Keratinocyte (primary cell): ENCODE measurements at regions not wholly inside any gene's neighbourhood (a gene's known extent, or its start where the extent isn't known, plus 50 kb on each side); places are given as distances from the start of the nearest gene placed in this dataset.

Source experiments
- DNase-seq: peaks from one replicate; pipeline ENCODE4 v3.0.0-alpha.2; 2011; ENCODE audit warnings: low read depth, missing footprints, low spot score
- FAIRE-seq: peaks from 2 replicates; lab custom pipeline; 2011; peaks lifted over from hg19 to GRCh38; lab: Jason Lieb, UNC
- H2AFZ ChIP-seq: 2 replicates; pipeline ENCODE4 v1.6.0; 2012; ENCODE audit warnings: low read length, control low read depth, inconsistent platforms; ENCODE audit not compliant: control insufficient read depth
- H3K27ac ChIP-seq: 2 replicates; pipeline ENCODE4 v1.5.1; 2011; ENCODE audit warnings: low read length; ENCODE audit not compliant: control insufficient read depth, insufficient read depth
- H3K27me3 ChIP-seq: 3 replicates; pipeline ENCODE4 v1.6.0; 2011; ENCODE audit warnings: low read length; ENCODE audit not compliant: control insufficient read depth, insufficient read depth; ENCODE audit errors: extremely low read depth
- H3K36me3 ChIP-seq, 2 experiments: 2 replicates in 1 of 2; 3 replicates in 1 of 2; pipeline ENCODE4 v1.5.1; 2011; ENCODE audit warnings: low read length in 2 of 2, mild to moderate bottlenecking in 1 of 2; ENCODE audit not compliant: control insufficient read depth in 2 of 2, insufficient read depth in 2 of 2; ENCODE audit errors: extremely low read depth in 1 of 2
- H3K4me1 ChIP-seq: 3 replicates; pipeline ENCODE4 v1.5.1; 2011; ENCODE audit warnings: low read length; ENCODE audit not compliant: control insufficient read depth, insufficient read depth; ENCODE audit errors: extremely low read depth
- H3K4me2 ChIP-seq: 3 replicates; pipeline ENCODE4 v1.6.0; 2011; ENCODE audit warnings: low read depth, low read length; ENCODE audit not compliant: control insufficient read depth, insufficient read depth; ENCODE audit errors: extremely low read depth
- H3K4me3 ChIP-seq, 3 experiments: fragments of 200-600 bp in 1 of 3; sonication (generic) in 1 of 3; 2 replicates in 2 of 3; 3 replicates in 1 of 3; pipeline ENCODE4 v1.5.1; 2011 to 2016; ENCODE audit warnings: low read length in 3 of 3, mild to moderate bottlenecking in 3 of 3, control low read depth in 2 of 3, inconsistent platforms in 1 of 3, low read depth in 1 of 3, mixed read lengths in 1 of 3, mixed run types in 1 of 3, moderate library complexity in 1 of 3; ENCODE audit not compliant: control insufficient read depth in 2 of 3, insufficient read depth in 2 of 3; ENCODE audit errors: extremely low read depth in 1 of 3
- H3K79me2 ChIP-seq: 2 replicates; pipeline ENCODE4 v1.6.0; 2012; ENCODE audit warnings: low read length; ENCODE audit not compliant: control insufficient read depth, insufficient read depth
- H3K9ac ChIP-seq: 3 replicates; pipeline ENCODE4 v1.6.0; 2011; ENCODE audit warnings: low read length; ENCODE audit not compliant: control insufficient read depth, insufficient read depth; ENCODE audit errors: extremely low read depth
- H3K9me1 ChIP-seq: 3 replicates; pipeline ENCODE4 v1.6.0; 2011; ENCODE audit warnings: low read length; ENCODE audit not compliant: control insufficient read depth, insufficient read depth; ENCODE audit errors: extremely low read depth
- H3K9me3 ChIP-seq: 2 replicates; pipeline ENCODE4 v1.5.1; 2012; ENCODE audit warnings: low read depth, low read length; ENCODE audit not compliant: control insufficient read depth
- H4K20me1 ChIP-seq: 3 replicates; pipeline ENCODE4 v1.6.0; 2011; ENCODE audit warnings: low read length; ENCODE audit not compliant: control insufficient read depth, insufficient read depth; ENCODE audit errors: extremely low read depth
- CTCF ChIP-seq, 3 experiments: IDR thresholded peaks in 1 of 3; conservative IDR thresholded peaks in 1 of 3; optimal IDR thresholded peaks in 1 of 3; 2 replicates in 2 of 3; 3 replicates in 1 of 3; pipeline versions ENCODE3 to v1.5.1; 2011; ENCODE audit warnings: low read length in 3 of 3, mild to moderate bottlenecking in 3 of 3, moderate library complexity in 2 of 3, control low read depth in 1 of 3, inconsistent platforms in 1 of 3; ENCODE audit not compliant: insufficient read depth in 2 of 3; ENCODE audit errors: extremely low read depth in 1 of 3
- EZH2 ChIP-seq: IDR thresholded peaks from one replicate; pipeline ENCODE4 v1.6.1; 2012; ENCODE audit warnings: inconsistent platforms, mild to moderate bottlenecking, low read length, moderate library complexity
- dilution Hi-C: fragments of 300-500 bp; cut with MboI; formaldehyde crosslinking; loops from one replicate; pipeline ENCODE4 v1.7.0; 2020; ENCODE audit warnings: low sequenced_read_pairs; ENCODE audit not compliant: extremely low pct_ligation_motif_present

- Histone ChIP-seq H3K4me2 (no peak overlapping the region), H3K9me1 (no peaks in the 10 kb centered on the region), H3K27ac (no peak overlapping the region), H3K9me3 (no peaks in the 10 kb centered on the region), H4K20me1 (no peaks in the 10 kb centered on the region), H3K4me3 (no peak overlapping the region), H3K4me1 (no peaks in the 10 kb centered on the region), H3K9ac (no peak overlapping the region), H3K36me3 (no peaks in the 10 kb centered on the region), H3K79me2 (no peaks in the 10 kb centered on the region), H3K27me3 (no peaks in the 10 kb centered on the region), H2AFZ (no peak overlapping the region)
- DNase-seq (no peak), FAIRE-seq (no peak)
- TF ChIP-seq EZH2 (no peak), CTCF (optimal IDR thresholded peaks at IDR 0.05 in 1 of 3, IDR thresholded peaks at IDR 0.05 in 1 of 3, conservative IDR thresholded peaks at IDR 0.05 in 1 of 3; ENCODE audit: extremely low read depth in 1 of 3, insufficient read depth in 2 of 3, low read length in 3 of 3) (no peak)
- dilution Hi-C loops, result no loop called here
These were observed 252.6 kb upstream of the SMIM30 start for GRCh38 chr7:113370910-113371309.

GRCh38 chr7:113368256-113368655 is 249.9 kb upstream of the SMIM30 start:
- no peak overlapping the region for H3K9ac ChIP-seq
- no peaks in the 10 kb centered on the region for H3K36me3 ChIP-seq
- dilution Hi-C loops, result no loop called here
- DNase-seq (no peak), FAIRE-seq (no peak)
- H3K9me1 ChIP-seq, result no peaks in the 10 kb centered on the region
- H3K27me3 ChIP-seq, result no peaks in the 10 kb centered on the region
- no peaks in the 10 kb centered on the region for H3K9me3 ChIP-seq
- H3K4me2 ChIP-seq, result no peak overlapping the region
- H3K79me2 ChIP-seq, result no peaks in the 10 kb centered on the region
- no peaks in the 10 kb centered on the region for H4K20me1 ChIP-seq
- H2AFZ ChIP-seq, result no peak overlapping the region
- no peaks in the 10 kb centered on the region for H3K4me1 ChIP-seq
- H3K27ac ChIP-seq, result no peak overlapping the region
- TF ChIP-seq CTCF (optimal IDR thresholded peaks at IDR 0.05 in 1 of 3, IDR thresholded peaks at IDR 0.05 in 1 of 3, conservative IDR thresholded peaks at IDR 0.05 in 1 of 3; ENCODE audit: extremely low read depth in 1 of 3, insufficient read depth in 2 of 3, low read length in 3 of 3), result no peak
- no peak for TF ChIP-seq EZH2
- no peak overlapping the region for H3K4me3 ChIP-seq
